Mesenchymal stem cell (in vitro differentiated cells and primary cell): ENCODE measurements at regions not wholly inside any gene's neighbourhood (a gene's known extent, or its start where the extent isn't known, plus 50 kb on each side); places are given as distances from the start of the nearest gene placed in this dataset.

ENCODE experiments used
- DNase-seq: peaks from one replicate; pipeline ENCODE4 v3.0.0-alpha.2; 2013
- H2AFZ ChIP-seq: one replicate; pipeline ENCODE4 v1.6.1; 2013; ENCODE audit warnings: low read depth, mild to moderate bottlenecking, control low read depth, inconsistent platforms, low read length, moderate library complexity
- H2AK5ac ChIP-seq: 2 replicates; pipeline ENCODE4 v1.6.1; 2013; ENCODE audit warnings: low read length, moderate library complexity, mild to moderate bottlenecking, inconsistent platforms; ENCODE audit not compliant: severe bottlenecking
- H2BK120ac ChIP-seq: one replicate; pipeline ENCODE4 v1.6.1; 2013; ENCODE audit warnings: low read depth, mild to moderate bottlenecking, inconsistent platforms, low read length, moderate library complexity
- H2BK12ac ChIP-seq, 2 experiments: one replicate each; pipeline ENCODE4 v1.6.1; 2013; ENCODE audit warnings: inconsistent platforms in 2 of 2, low read length in 2 of 2, mild to moderate bottlenecking in 2 of 2, moderate library complexity in 2 of 2, control low read depth in 1 of 2
- H2BK15ac ChIP-seq: one replicate; pipeline ENCODE4 v1.6.1; 2013; ENCODE audit warnings: mild to moderate bottlenecking, low read depth, inconsistent platforms; ENCODE audit not compliant: poor library complexity, severe bottlenecking
- H2BK5ac ChIP-seq: 2 replicates; pipeline ENCODE4 v1.6.1; 2013; ENCODE audit warnings: low read depth, mild to moderate bottlenecking, low read length, control low read depth, inconsistent platforms; ENCODE audit not compliant: poor library complexity, severe bottlenecking
- H3K14ac ChIP-seq, 2 experiments: one replicate each; pipeline ENCODE4 v1.6.1; 2013; ENCODE audit warnings: inconsistent platforms in 2 of 2, low read length in 2 of 2, control low read depth in 1 of 2, mild to moderate bottlenecking in 1 of 2, moderate library complexity in 1 of 2
- H3K18ac ChIP-seq, 2 experiments: one replicate each; pipeline ENCODE4 v1.6.1; 2013; ENCODE audit warnings: inconsistent platforms in 2 of 2, low read length in 2 of 2, control low read depth in 1 of 2, low read depth in 1 of 2, mild to moderate bottlenecking in 1 of 2
- H3K23ac ChIP-seq, 2 experiments: one replicate each; pipeline ENCODE4 v1.6.1; 2013; ENCODE audit warnings: inconsistent platforms in 2 of 2, low read length in 2 of 2, mild to moderate bottlenecking in 2 of 2, moderate library complexity in 2 of 2, control low read depth in 1 of 2
- H3K27ac ChIP-seq: 2 replicates; pipeline ENCODE4 v1.5.1; 2013; ENCODE audit warnings: mild to moderate bottlenecking, moderate library complexity, low read length, control low read depth, inconsistent platforms; ENCODE audit not compliant: poor library complexity, severe bottlenecking
- H3K27me3 ChIP-seq, 2 experiments: 2 replicates each; pipeline versions ENCODE4 v1.6.1 to v1.7.0; 2013; ENCODE audit warnings: low read length in 2 of 2, mild to moderate bottlenecking in 2 of 2, moderate library complexity in 2 of 2, control low read depth in 1 of 2, inconsistent platforms in 1 of 2; ENCODE audit not compliant: control insufficient read depth in 1 of 2, insufficient read depth in 1 of 2
- H3K36me3 ChIP-seq, 2 experiments: 2 replicates each; pipeline versions ENCODE4 v1.6.1 to v1.7.0; 2013; ENCODE audit warnings: low read length in 2 of 2, control low read depth in 1 of 2, inconsistent platforms in 1 of 2, low read depth in 1 of 2, mild to moderate bottlenecking in 1 of 2; ENCODE audit not compliant: insufficient read depth in 2 of 2, control insufficient read depth in 1 of 2
- H3K4ac ChIP-seq, 2 experiments: one replicate each; pipeline ENCODE4 v1.6.1; 2013; ENCODE audit warnings: inconsistent platforms in 2 of 2, low read length in 2 of 2, mild to moderate bottlenecking in 2 of 2, moderate library complexity in 2 of 2, control low read depth in 1 of 2, low read depth in 1 of 2
- H3K4me1 ChIP-seq: 2 replicates; pipeline ENCODE4 v1.6.1; 2013; ENCODE audit warnings: low read depth, low read length, control low read depth; ENCODE audit not compliant: control insufficient read depth, insufficient read depth
- H3K4me2 ChIP-seq: 2 replicates; pipeline ENCODE4 v1.6.1; 2013; ENCODE audit warnings: low read length, mild to moderate bottlenecking, inconsistent platforms; ENCODE audit not compliant: poor library complexity, severe bottlenecking
- H3K4me3 ChIP-seq, 2 experiments: 2 replicates each; pipeline versions ENCODE4 v1.5.1 to v1.7.0; 2013; ENCODE audit warnings: low read length in 2 of 2, mild to moderate bottlenecking in 2 of 2, control low read depth in 1 of 2, low read depth in 1 of 2; ENCODE audit not compliant: insufficient read depth in 1 of 2
- H3K79me1 ChIP-seq: replicated peaks from 2 replicates; pipeline ENCODE4 v1.6.1; 2013; ENCODE audit warnings: mild to moderate bottlenecking, control low read depth, low read length, inconsistent platforms; ENCODE audit not compliant: poor library complexity, severe bottlenecking
- H3K9ac ChIP-seq: 2 replicates; pipeline ENCODE4 v1.7.0; 2013; ENCODE audit warnings: mild to moderate bottlenecking, low read length, moderate library complexity
- H3K9me3 ChIP-seq: 2 replicates; pipeline ENCODE4 v1.7.0; 2013; ENCODE audit warnings: mild to moderate bottlenecking, low read length; ENCODE audit not compliant: control insufficient read depth
- H4K8ac ChIP-seq: one replicate; pipeline ENCODE4 v1.6.1; 2013; ENCODE audit warnings: inconsistent platforms, mild to moderate bottlenecking, low read length, moderate library complexity
- H4K91ac ChIP-seq: one replicate; pipeline ENCODE4 v1.6.1; 2013; ENCODE audit warnings: mild to moderate bottlenecking, low read length, inconsistent platforms
- WGBS: methylation state at CpG from one replicate; pipeline ENCODE4 v1.1.7; 2013; ENCODE audit warnings: mixed read lengths; 5-methylcytosine and 5-hydroxymethylcytosine counted together

DNA sequence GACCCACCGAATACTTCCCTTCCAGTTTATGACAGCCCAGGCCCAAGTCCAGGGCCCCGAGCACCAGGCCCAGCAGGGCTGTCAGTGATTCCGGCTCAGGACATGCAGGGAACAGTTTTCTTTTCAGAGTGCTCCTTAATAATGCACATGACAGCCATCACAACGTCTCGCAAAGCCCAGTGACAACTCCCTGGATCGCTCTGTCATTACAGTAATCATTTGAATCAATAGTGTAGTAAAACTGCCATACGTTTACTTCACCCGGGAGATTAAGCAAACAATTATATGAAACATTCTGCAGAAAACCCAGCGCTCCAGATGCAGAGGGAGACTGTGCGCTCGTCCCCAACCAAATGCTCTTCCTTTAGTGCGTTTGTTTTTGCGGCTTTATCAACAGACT, 162.6 kb upstream of the CDH13 start:
- Histone ChIP-seq H2AFZ (no peak overlapping the region), H2BK12ac (no peak overlapping the region), H3K4me1 (no peaks in the 10 kb centered on the region), H2BK15ac (no peak overlapping the region), H3K9ac (no peak overlapping the region), H3K4me3 (no peak overlapping the region), H3K27ac (no peak overlapping the region), H3K27me3 (peaks cover 8 to 14% of the 10 kb centered on the region in 2 experiments), H4K8ac (no peak overlapping the region), H3K36me3 (no peaks in the 10 kb centered on the region), H3K23ac (no peak overlapping the region), H3K14ac (no peak overlapping the region), H3K18ac (no peak overlapping the region), H4K91ac (no peak overlapping the region), H2AK5ac (no peak overlapping the region), H3K4me2 (no peak overlapping the region), H2BK5ac (no peak overlapping the region), H2BK120ac (no peak overlapping the region), H3K79me1 (no peaks in the 10 kb centered on the region), H3K9me3 (no peaks in the 10 kb centered on the region), H3K4ac (no peak overlapping the region)
- WGBS: 64% methylated on average over 13 of the region's 13 CpGs
- DNase-seq: no peak

DNA sequence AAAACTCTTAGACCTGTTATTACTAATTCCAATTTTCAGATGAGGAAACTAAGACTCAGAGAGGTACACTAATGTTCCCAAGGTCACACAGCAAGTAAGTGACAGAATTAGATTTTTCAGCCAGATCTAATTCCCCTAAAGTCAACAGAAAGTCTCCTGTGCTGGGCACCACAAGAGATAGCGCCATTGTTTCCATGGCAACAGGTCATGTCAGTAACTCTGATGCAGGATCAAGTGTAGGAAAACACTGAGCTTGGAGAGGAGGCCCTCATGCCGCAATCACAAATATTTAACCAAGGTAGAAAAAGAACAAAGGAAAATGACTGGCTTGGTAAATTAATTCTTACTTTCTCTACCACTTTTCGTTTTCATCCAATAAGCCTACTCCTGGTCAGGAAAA, 166.0 kb upstream of the CDH13 start:
- H3K4ac ChIP-seq: no peak overlapping the region
- no peak overlapping the region for H3K4me3 ChIP-seq
- no peak overlapping the region for H3K18ac ChIP-seq
- no peaks in the 10 kb centered on the region for H3K36me3 ChIP-seq
- no peak overlapping the region for H3K4me2 ChIP-seq
- 61% methylated on average over 3 of the region's 3 CpGs for WGBS
- peaks cover 11 to 14% of the 10 kb centered on the region in 2 experiments for H3K27me3 ChIP-seq
- DNase-seq: no peak
- H4K8ac ChIP-seq: no peak overlapping the region
- no peak overlapping the region for H2BK12ac ChIP-seq
- H2BK120ac ChIP-seq: no peak overlapping the region
- peaks cover 2% of the 10 kb centered on the region for H3K4me1 ChIP-seq
- no peak overlapping the region for H3K23ac ChIP-seq
- no peak overlapping the region for H3K27ac ChIP-seq
- no peak overlapping the region for H2AFZ ChIP-seq
- H3K9me3 ChIP-seq: no peaks in the 10 kb centered on the region
- H2BK5ac ChIP-seq: no peak overlapping the region
- H3K14ac ChIP-seq: no peak overlapping the region
- no peaks in the 10 kb centered on the region for H3K79me1 ChIP-seq
- H2BK15ac ChIP-seq: no peak overlapping the region
- no peak overlapping the region for H3K9ac ChIP-seq
- no peak overlapping the region for H4K91ac ChIP-seq
- no peak overlapping the region for H2AK5ac ChIP-seq

DNA sequence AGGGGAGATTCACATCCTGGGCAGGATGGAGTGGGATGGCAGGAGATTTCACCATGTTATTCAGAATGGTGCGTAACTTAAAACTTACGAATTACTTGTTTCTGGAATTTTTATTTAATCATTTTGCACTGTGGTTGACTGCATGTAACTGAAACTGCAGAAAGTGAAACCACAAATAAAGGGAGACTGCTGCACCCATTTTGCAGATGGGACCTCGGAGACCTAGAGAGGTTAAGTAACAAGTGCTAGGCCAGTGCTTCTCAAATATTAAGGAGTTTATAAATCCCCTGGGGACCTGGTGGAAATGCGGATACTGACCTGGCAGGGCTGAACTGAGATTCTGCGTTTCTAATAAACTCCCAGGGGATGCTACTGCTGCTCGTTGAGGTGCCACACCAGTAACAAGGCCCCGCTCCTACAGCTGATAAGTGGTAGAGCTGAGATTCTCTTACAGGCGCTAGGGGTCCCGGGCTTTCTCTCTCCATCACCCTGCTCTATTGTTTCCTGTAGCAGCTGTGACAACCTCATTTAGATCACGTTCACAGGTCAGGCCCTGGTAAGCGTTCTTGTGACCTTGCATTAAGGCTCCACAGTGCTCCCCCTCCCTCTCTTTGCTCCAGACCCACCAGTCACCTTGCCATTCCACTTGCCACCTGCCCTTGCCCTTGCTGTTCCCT, 167.1 kb upstream of the CDH13 start:
- WGBS: 65% methylated on average over 11 of the region's 11 CpGs
- Histone ChIP-seq H3K4ac (no peak overlapping the region), H3K79me1 (no peaks in the 10 kb centered on the region), H2BK15ac (no peak overlapping the region), H3K36me3 (no peaks in the 10 kb centered on the region), H3K9ac (no peak overlapping the region), H3K4me3 (no peak overlapping the region), H3K27ac (no peak overlapping the region), H3K27me3 (peaks cover 14 to 20% of the 10 kb centered on the region in 2 experiments), H2BK5ac (no peak overlapping the region), H3K9me3 (no peaks in the 10 kb centered on the region), H2AFZ (no peak overlapping the region), H3K4me1 (peaks cover 2% of the 10 kb centered on the region), H3K4me2 (no peak overlapping the region), H4K8ac (no peak overlapping the region), H2BK12ac (no peak overlapping the region), H2AK5ac (no peak overlapping the region), H4K91ac (no peak overlapping the region), H3K18ac (no peak overlapping the region), H2BK120ac (no peak overlapping the region), H3K23ac (no peak overlapping the region), H3K14ac (no peak overlapping the region)
- no peak for DNase-seq

GRCh38 chr16:82456683-82457082, 170.1 kb upstream of the CDH13 start:
- Histone ChIP-seq H2BK12ac (no peak overlapping the region), H4K8ac (no peak overlapping the region)

More at GRCh38 chr16:82456683-82457082, 170.1 kb upstream of the CDH13 start:
- Histone ChIP-seq H3K18ac (no peak overlapping the region), H2AFZ (no peak overlapping the region), H2BK15ac (no peak overlapping the region), H3K36me3 (no peaks in the 10 kb centered on the region), H3K9me3 (no peaks in the 10 kb centered on the region), H3K4me2 (no peak overlapping the region), H3K4me1 (peaks cover 2% of the 10 kb centered on the region), H3K27ac (no peak overlapping the region), H3K79me1 (no peaks in the 10 kb centered on the region), H2BK120ac (no peak overlapping the region), H2AK5ac (no peak overlapping the region), H3K4me3 (no peak overlapping the region), H3K23ac (no peak overlapping the region), H3K14ac (no peak overlapping the region), H3K4ac (no peak overlapping the region), H3K9ac (no peak overlapping the region), H2BK5ac (no peak overlapping the region), H3K27me3 (peaks cover 17 to 26% of the 10 kb centered on the region in 2 experiments), H4K91ac (no peak overlapping the region)
- 4% methylated on average over 4 of the region's 4 CpGs for WGBS
- DNase-seq: peak; percentile 57
